SK-N-SH (cell line): ENCODE measurements at regions not wholly inside any gene's neighbourhood (a gene's known extent, or its start where the extent isn't known, plus 50 kb on each side); places are given as distances from the start of the nearest gene placed in this dataset.

Experiments
- CTCF ChIA-PET: fragments of 300-600, 350-600 bp; formaldehyde crosslinking; extraction: SDS; loops from one replicate; lab custom pipeline; 2021; lab: Yijun Ruan, JAX
- POLR2A ChIA-PET: fragments of 350-600 bp; sonication (Branson Sonifier 250); formaldehyde crosslinking; extraction: SDS; loops from one replicate; lab custom pipeline; 2020; ENCODE audit warnings: antibody characterized with exemption, inconsistent platforms; lab: Yijun Ruan, JAX
- DNase-seq: peaks from one replicate; pipeline ENCODE4 v3.0.0; 2012
- H2AFZ ChIP-seq: fragments of 200-600 bp; sonication (generic); 2 replicates; pipeline ENCODE4 v1.8.1; 2016; ENCODE audit warnings: antibody characterized with exemption, mild to moderate bottlenecking, low read depth
- H3F3A ChIP-seq: fragments of 200-600 bp; sonication (generic); replicated peaks from 2 replicates; pipeline ENCODE3; 2016; ENCODE audit warnings: antibody characterized with exemption, mild to moderate bottlenecking; ENCODE audit not compliant: insufficient read depth
- H3K27ac ChIP-seq, 2 experiments: fragments of 200-500 bp in 1 of 2; fragments of 200-600 bp in 1 of 2; sonication (Bioruptor generic) in 1 of 2; sonication (generic), shearing (Covaris generic) in 1 of 2; 2 replicates each; pipeline versions ENCODE4 v1.5.1 to v1.6.1; 2014 to 2016; ENCODE audit warnings: low read depth in 2 of 2, inconsistent platforms in 1 of 2, low read length in 1 of 2, mild to moderate bottlenecking in 1 of 2, mixed read lengths in 1 of 2
- H3K27me3 ChIP-seq: fragments of 200-600 bp; sonication (generic), shearing (Covaris generic); 2 replicates; pipeline ENCODE4 v1.6.1; 2016; ENCODE audit warnings: mixed run types; ENCODE audit not compliant: insufficient read depth
- H3K36me3 ChIP-seq, 2 experiments: fragments of 200-500 bp in 1 of 2; fragments of 200-600 bp in 1 of 2; sonication (Bioruptor generic) in 1 of 2; sonication (generic) in 1 of 2; replicated peaks in 1 of 2; 2 replicates each; pipeline versions ENCODE3 to v1.5.1; 2014 to 2016; ENCODE audit warnings: low read length in 1 of 2, mild to moderate bottlenecking in 1 of 2; ENCODE audit not compliant: insufficient read depth in 2 of 2, control insufficient read depth in 1 of 2
- H3K4me1 ChIP-seq, 2 experiments: fragments of 200-500 bp in 1 of 2; fragments of 200-600 bp in 1 of 2; sonication (Bioruptor generic) in 1 of 2; sonication (generic), shearing (Covaris generic) in 1 of 2; 2 replicates each; pipeline versions ENCODE4 v1.5.1 to v1.6.1; 2014 to 2016; ENCODE audit warnings: low read depth in 1 of 2, low read length in 1 of 2, mixed run types in 1 of 2; ENCODE audit not compliant: insufficient read depth in 2 of 2, control insufficient read depth in 1 of 2
- H3K4me2 ChIP-seq: fragments of 200-600 bp; sonication (generic), shearing (Covaris generic); 2 replicates; pipeline ENCODE4 v1.6.1; 2017; ENCODE audit warnings: mixed run types
- H3K4me3 ChIP-seq, 2 experiments: fragments of 200-500 bp in 1 of 2; fragments of 200-600 bp in 1 of 2; sonication (Bioruptor generic) in 1 of 2; sonication (generic), shearing (Covaris generic) in 1 of 2; 2 replicates each; pipeline versions ENCODE4 v1.5.1 to v1.8.1; 2014 to 2016; ENCODE audit warnings: low read depth in 2 of 2, inconsistent platforms in 1 of 2, low read length in 1 of 2, mild to moderate bottlenecking in 1 of 2, mixed read lengths in 1 of 2, moderate library complexity in 1 of 2
- H3K79me2 ChIP-seq: fragments of 200-600 bp; sonication (generic); 2 replicates; pipeline ENCODE4 v1.8.1; 2017; ENCODE audit warnings: mild to moderate bottlenecking; ENCODE audit not compliant: insufficient read depth
- H3K9ac ChIP-seq: fragments of 200-600 bp; sonication (generic); 2 replicates; pipeline ENCODE4 v1.6.1; 2017; ENCODE audit warnings: mixed run types
- H3K9me2 ChIP-seq: fragments of 200-600 bp; sonication (generic); 2 replicates; pipeline ENCODE4 v1.6.1; 2017; ENCODE audit warnings: mixed run types
- H3K9me3 ChIP-seq: fragments of 200-600 bp; sonication (generic); 2 replicates; pipeline ENCODE4 v1.6.1; 2017; ENCODE audit warnings: mixed run types, mild to moderate bottlenecking, moderate library complexity
- H4K20me1 ChIP-seq: fragments of 200-600 bp; sonication (generic); 2 replicates; pipeline ENCODE4 v1.6.1; 2017; ENCODE audit warnings: mild to moderate bottlenecking, mixed run types; ENCODE audit not compliant: insufficient read depth
- FOXJ3 ChIP-seq: sonication (generic); formaldehyde crosslinking; IDR thresholded peaks from 2 replicates; pipeline ENCODE4 v1.5.1; 2020; ENCODE audit warnings: mild to moderate bottlenecking, missing genetic modification reagents
- MEF2A ChIP-seq: IDR thresholded peaks from 2 replicates; pipeline ENCODE4 v1.4.0; 2012; ENCODE audit warnings: low read depth, borderline replicate concordance
- RCOR1 ChIP-seq: fragments of 150-350 bp; IDR thresholded peaks from 2 replicates; pipeline ENCODE4 v1.6.1; 2017; ENCODE audit warnings: antibody characterized with exemption, low read length
- SMC3 ChIP-seq: IDR thresholded peaks from 2 replicates; pipeline ENCODE4 v1.6.1; 2012; ENCODE audit warnings: low read depth, low read length, improper control_type of control experiment
- WGBS: methylation state at CpG from one replicate; pipeline ENCODE4 v1.1.6; 2017; ENCODE audit warnings: low lambda C conversion rate; 5-methylcytosine and 5-hydroxymethylcytosine counted together
- TF ChIP-seq, protein P1 (sequence below): fragments of 150-350 bp; IDR thresholded peaks from 2 replicates; pipeline ENCODE4 v1.6.1; 2017; ENCODE audit warnings: antibody characterized with exemption, low read length, low read depth, borderline replicate concordance
- TF ChIP-seq, protein P2 (sequence below): fragments of 200-600 bp; sonication (generic); IDR thresholded peaks from 2 replicates; pipeline ENCODE4 v1.6.1; 2017; ENCODE audit warnings: antibody characterized with exemption, mild to moderate bottlenecking, moderate library complexity
- TF ChIP-seq, protein P3 (sequence below): IDR thresholded peaks from 2 replicates; pipeline ENCODE4 v1.6.1; 2012; ENCODE audit warnings: mild to moderate bottlenecking, low read depth, low read length, moderate library complexity

DNA sequence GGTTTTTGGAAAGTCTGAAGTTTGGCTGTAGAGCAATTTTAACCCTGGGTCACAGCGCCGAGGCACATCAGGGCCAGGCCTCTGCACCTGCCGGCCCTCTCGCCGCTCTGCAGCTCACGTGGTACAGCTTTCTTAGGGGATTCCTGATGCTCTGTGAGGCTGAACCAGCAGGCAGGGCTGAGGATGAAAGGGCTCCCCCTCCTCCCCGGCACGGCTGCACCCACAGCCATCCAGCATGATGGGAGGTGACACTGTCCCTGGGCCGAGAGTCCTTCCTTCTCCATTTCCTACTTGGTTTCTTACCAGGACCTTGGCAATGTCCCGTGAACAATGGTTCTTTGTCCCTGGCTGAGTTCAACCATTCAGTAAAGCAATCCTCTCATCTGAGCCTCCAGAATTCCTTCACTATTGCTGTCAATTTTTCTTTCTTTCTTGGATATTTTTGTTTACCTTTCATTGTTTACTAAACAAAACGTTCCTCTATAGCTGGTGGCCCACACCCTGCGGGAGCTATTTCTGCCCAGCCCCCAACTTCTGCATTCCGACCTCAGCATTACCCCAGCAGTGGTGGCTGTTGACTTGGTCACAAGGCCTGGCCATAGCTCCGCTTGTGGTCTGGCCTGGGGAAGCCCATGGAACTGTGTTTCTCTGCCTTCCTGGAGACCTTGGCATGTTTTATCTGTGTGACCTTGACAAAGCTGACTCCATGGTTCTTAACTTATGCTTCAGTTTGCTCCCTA, 172.8 kb upstream of the B3GAT1 start:
- Histone ChIP-seq H3K4me1 (peaks cover 0 to 18% of the 10 kb centered on the region in 2 experiments; a peak in 1 of 4 replicates), H3K9me3 (no peaks in the 10 kb centered on the region), H3K4me2 (no peak overlapping the region), H4K20me1 (no peaks in the 10 kb centered on the region), H3K36me3 (no peaks in the 10 kb centered on the region), H2AFZ (no peak overlapping the region)
- ChIA-PET POLR2A (no interaction called here), CTCF (no interaction called here)
- WGBS: 45% methylated on average over 7 of the region's 14 CpGs
- no peak for DNase-seq
- TF ChIP-seq, protein P1, sequence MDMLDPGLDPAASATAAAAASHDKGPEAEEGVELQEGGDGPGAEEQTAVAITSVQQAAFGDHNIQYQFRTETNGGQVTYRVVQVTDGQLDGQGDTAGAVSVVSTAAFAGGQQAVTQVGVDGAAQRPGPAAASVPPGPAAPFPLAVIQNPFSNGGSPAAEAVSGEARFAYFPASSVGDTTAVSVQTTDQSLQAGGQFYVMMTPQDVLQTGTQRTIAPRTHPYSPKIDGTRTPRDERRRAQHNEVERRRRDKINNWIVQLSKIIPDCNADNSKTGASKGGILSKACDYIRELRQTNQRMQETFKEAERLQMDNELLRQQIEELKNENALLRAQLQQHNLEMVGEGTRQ: no peak
- TF ChIP-seq SMC3: no peak
- no peak for TF ChIP-seq MEF2A
- no peak for TF ChIP-seq FOXJ3 (CRISPR knock-in tag)
- TF ChIP-seq, protein P2, sequence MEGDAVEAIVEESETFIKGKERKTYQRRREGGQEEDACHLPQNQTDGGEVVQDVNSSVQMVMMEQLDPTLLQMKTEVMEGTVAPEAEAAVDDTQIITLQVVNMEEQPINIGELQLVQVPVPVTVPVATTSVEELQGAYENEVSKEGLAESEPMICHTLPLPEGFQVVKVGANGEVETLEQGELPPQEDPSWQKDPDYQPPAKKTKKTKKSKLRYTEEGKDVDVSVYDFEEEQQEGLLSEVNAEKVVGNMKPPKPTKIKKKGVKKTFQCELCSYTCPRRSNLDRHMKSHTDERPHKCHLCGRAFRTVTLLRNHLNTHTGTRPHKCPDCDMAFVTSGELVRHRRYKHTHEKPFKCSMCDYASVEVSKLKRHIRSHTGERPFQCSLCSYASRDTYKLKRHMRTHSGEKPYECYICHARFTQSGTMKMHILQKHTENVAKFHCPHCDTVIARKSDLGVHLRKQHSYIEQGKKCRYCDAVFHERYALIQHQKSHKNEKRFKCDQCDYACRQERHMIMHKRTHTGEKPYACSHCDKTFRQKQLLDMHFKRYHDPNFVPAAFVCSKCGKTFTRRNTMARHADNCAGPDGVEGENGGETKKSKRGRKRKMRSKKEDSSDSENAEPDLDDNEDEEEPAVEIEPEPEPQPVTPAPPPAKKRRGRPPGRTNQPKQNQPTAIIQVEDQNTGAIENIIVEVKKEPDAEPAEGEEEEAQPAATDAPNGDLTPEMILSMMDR: no peak
- no peak for TF ChIP-seq RCOR1
- TF ChIP-seq, protein P3, sequence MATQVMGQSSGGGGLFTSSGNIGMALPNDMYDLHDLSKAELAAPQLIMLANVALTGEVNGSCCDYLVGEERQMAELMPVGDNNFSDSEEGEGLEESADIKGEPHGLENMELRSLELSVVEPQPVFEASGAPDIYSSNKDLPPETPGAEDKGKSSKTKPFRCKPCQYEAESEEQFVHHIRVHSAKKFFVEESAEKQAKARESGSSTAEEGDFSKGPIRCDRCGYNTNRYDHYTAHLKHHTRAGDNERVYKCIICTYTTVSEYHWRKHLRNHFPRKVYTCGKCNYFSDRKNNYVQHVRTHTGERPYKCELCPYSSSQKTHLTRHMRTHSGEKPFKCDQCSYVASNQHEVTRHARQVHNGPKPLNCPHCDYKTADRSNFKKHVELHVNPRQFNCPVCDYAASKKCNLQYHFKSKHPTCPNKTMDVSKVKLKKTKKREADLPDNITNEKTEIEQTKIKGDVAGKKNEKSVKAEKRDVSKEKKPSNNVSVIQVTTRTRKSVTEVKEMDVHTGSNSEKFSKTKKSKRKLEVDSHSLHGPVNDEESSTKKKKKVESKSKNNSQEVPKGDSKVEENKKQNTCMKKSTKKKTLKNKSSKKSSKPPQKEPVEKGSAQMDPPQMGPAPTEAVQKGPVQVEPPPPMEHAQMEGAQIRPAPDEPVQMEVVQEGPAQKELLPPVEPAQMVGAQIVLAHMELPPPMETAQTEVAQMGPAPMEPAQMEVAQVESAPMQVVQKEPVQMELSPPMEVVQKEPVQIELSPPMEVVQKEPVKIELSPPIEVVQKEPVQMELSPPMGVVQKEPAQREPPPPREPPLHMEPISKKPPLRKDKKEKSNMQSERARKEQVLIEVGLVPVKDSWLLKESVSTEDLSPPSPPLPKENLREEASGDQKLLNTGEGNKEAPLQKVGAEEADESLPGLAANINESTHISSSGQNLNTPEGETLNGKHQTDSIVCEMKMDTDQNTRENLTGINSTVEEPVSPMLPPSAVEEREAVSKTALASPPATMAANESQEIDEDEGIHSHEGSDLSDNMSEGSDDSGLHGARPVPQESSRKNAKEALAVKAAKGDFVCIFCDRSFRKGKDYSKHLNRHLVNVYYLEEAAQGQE: no peak
- TF ChIP-seq, all 33 proteins: peak for 0
- Histone ChIP-seq H3F3A (no peaks in the 10 kb centered on the region), H3K4me3 (no peak overlapping the region), H3K27ac (no peak overlapping the region), H3K9me2 (no peaks in the 10 kb centered on the region), H3K27me3 (no peaks in the 10 kb centered on the region), H3K79me2 (no peaks in the 10 kb centered on the region), H3K9ac (no peak overlapping the region)

DNA sequence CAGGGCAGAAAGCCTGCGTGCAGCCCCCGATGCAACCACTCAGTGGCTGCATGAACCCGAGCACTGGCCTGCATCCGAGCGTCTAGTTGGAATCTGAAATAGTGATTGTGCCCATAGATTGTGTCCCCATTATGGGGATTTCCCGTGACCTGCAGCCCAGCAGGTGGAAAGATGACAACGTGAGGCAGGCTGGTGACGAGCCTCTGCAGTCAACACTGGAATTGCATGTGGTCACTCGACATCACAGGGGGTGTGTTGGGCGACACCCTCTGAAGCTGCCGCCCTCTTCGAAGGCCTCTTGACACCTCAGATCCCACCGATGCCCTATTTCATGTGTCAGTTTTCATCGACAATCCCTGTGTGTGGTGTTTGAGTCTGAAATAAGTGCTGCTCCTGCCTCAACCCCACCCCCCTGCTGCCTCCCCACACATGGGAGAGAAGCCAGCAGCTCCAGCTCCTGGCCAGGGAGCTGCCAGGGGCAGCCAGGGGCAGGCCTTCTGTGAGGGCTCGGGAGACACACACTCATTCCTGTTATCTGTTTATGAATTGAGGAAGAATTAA, 172.0 kb upstream of the B3GAT1 start:
- H3K9me3 ChIP-seq: no peaks in the 10 kb centered on the region
- H3K27me3 ChIP-seq: no peaks in the 10 kb centered on the region
- ChIA-PET POLR2A (no interaction called here), CTCF (interaction anchor here (1.0 kb wide), 1 partner anchor 8 kb away, joined by 3 read pairs; no protein-coding TSS in a partner anchor)
- no peak overlapping the region for H3K27ac ChIP-seq
- no peaks in the 10 kb centered on the region for H4K20me1 ChIP-seq
- H3K9ac ChIP-seq: no peak overlapping the region
- no peak overlapping the region for H2AFZ ChIP-seq
- no peak for TF ChIP-seq MEF2A
- peak; percentile 74 for DNase-seq
- H3K4me3 ChIP-seq: no peak overlapping the region
- H3K4me1 ChIP-seq: peaks cover 0 to 26% of the 10 kb centered on the region in 2 experiments; a peak in 1 of 4 replicates
- H3K36me3 ChIP-seq: no peaks in the 10 kb centered on the region
- H3K79me2 ChIP-seq: no peaks in the 10 kb centered on the region
- no peaks in the 10 kb centered on the region for H3K9me2 ChIP-seq
- no peak overlapping the region for H3K4me2 ChIP-seq
- WGBS: 37% methylated on average over 10 of the region's 15 CpGs
- H3F3A ChIP-seq: no peaks in the 10 kb centered on the region
